HS-27A (cell line): ENCODE measurements at regions not wholly inside any gene's neighbourhood (a gene's known extent, or its start where the extent isn't known, plus 50 kb on each side); places are given as distances from the start of the nearest gene placed in this dataset.
"Not testable (repeated sequence)": the region's sequence is repeated elsewhere in the genome, so short reads cannot be mapped to it uniquely, and the experiment has no call there.

ENCODE experiments used
- DNase-seq: peaks from one replicate; pipeline ENCODE4 v3.0.0-alpha.2; 2012; ENCODE audit warnings: low read depth, missing footprints

GRCh38 chr4:12447451-12447850 lies 1018.8 kb upstream of the HS3ST1 start:
- no peak for DNase-seq

DNA sequence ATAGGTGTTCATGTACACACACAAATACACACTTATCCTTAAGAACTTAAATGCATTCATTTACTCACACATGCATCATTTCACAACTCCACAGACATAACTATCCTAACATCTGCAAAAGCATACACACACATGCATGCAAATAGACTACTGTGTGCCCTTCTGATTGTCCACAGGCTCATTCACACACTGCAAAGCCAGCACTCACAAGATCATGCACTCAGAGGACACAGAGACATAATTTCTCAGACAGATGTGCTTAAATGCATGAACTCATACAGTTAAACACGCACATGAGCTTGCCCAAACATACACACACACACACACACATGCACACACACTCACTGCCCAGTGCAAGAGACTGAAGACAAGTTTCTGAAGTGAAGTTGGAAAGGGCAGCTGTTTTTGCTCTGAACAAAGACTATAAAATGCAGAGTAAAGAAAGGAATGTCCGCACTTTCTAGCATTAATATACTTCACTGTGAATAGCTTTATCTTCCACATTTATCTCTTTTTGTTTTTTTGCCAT lies 1018.0 kb upstream of the HS3ST1 start:
- DNase-seq = no peak

DNA sequence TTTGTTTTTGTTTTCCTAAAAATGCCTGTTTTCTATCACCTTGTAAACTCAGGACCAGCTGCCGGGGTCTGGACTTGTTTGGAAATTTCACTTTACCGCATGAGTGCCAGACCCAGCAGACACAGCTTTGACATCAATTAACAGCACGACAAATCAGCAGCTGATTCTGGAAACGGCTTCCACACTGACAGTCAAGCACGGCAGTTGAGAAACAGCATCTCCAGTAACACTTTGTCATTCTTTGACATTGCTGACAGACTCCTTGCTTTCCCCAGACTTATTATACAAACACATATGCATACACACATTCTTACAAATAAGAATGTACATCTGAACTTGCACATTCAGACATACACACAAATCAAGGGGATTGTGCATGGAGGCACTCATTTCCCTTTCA lies 1017.6 kb upstream of the HS3ST1 start:
- DNase-seq = no peak

- no peak for DNase-seq
Measured at GRCh38 chr4:12445711-12446235, 1017.1 kb upstream of the HS3ST1 start.

- DNase-seq = no peak
Measured at GRCh38 chr4:12439633-12440305, 1011.1 kb upstream of the HS3ST1 start.

- not testable (repeated sequence) for DNase-seq
Measured at GRCh38 chr4:12431259-12431658, 1002.6 kb upstream of the HS3ST1 start.

GRCh38 chr4:12421364-12421763 lies 992.7 kb upstream of the HS3ST1 start:
- no peak for DNase-seq

- no peak for DNase-seq
Measured at GRCh38 chr4:12416755-12417154, 988.1 kb upstream of the HS3ST1 start.

GRCh38 chr4:12414181-12414812 lies 985.6 kb upstream of the HS3ST1 start:
- DNase-seq = no peak

DNA sequence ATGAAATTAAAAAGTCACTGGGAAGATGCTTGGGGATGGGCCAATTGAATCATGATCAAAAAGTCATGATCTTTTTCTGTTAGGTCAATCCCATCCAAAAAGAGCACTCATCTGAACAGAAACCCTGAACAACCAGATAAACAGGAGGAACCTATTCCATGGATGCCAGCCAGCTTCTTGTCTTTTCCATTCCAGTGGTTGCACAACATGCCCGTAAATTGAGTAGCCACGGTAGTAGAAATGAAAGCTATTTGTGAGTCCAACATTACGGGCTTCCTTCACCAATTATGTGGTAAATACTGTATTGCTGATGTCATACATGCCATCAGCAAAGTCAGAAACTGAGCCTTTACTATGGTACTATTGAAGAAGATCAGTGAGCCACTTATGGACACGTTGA lies 982.4 kb upstream of the HS3ST1 start:
- no peak for DNase-seq

DNA sequence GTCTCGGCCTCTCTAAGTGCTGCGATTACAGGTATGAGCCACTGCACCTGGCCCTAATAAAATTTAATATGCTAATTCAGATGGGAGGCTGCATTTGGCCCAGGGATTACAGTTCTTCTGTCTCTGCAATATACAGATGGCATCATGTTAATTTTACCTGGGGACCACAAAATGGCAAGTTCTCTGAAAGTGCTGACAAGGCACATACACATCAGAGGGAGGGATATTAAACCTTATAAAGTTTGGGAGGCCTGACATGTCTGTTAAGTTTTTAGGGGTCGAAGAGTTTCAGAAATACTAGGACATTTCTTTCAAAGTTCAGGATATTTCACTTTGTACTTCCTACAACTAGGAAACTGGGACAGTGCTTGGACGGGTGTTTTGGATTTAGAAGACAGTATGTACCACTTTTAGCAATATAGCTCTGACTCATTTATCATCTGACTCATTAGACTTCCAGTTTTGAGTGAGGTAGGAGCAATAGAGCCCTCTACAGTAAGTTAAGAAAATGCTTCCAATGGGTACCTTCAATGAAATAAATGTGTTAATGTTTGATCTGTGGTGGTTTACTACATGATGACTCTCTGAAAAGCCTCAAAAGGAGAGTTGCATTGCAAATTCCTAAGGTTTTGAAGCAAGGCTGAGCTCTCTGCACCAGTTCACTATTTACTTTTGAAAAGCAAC lies 981.0 kb upstream of the HS3ST1 start:
- DNase-seq = no peak

DNA sequence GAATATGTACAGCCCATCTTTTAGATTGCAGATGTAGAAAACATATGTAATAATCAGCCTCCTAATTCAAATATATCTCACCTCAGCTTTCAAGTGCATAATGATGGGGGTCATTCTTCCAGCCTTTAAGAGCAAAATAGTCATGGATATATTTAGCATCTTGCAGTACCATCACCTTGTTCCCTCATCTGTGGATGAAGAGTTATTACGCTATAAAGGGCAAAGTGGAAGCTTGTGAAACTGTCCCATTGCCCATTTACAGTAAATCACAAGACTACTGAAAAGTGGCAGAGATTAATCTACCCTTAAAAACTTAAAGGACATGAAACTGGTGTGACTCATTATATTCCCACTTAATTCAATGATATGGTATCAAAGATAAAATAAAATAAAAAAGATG lies 979.7 kb upstream of the HS3ST1 start:
- DNase-seq = no peak

GRCh38 chr4:12403175-12403574 lies 974.5 kb upstream of the HS3ST1 start:
- no peak for DNase-seq

GRCh38 chr4:12399781-12400180 lies 971.1 kb upstream of the HS3ST1 start:
- no peak for DNase-seq

GRCh38 chr4:12393631-12394262 lies 965.1 kb upstream of the HS3ST1 start:
- DNase-seq = no peak

DNA sequence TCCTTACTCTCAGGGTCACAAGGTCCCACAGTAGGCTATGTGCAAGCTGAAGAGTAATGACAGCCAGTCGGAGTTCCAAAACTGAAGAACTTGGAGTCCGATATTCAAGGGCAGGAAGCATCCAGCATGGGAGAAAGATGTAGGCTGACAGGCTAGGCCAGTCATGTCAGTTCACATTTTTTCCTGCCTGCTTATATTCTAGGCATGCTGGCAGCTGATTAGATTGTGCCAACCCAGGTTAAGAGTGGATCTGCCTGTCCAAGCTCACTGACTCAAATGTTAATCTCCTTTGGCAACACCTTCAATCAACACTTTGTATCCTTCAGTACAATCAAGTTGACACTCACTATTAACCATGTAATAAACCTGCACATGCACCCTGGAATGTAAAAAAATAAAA lies 960.9 kb upstream of the HS3ST1 start:
- DNase-seq = no peak

DNA sequence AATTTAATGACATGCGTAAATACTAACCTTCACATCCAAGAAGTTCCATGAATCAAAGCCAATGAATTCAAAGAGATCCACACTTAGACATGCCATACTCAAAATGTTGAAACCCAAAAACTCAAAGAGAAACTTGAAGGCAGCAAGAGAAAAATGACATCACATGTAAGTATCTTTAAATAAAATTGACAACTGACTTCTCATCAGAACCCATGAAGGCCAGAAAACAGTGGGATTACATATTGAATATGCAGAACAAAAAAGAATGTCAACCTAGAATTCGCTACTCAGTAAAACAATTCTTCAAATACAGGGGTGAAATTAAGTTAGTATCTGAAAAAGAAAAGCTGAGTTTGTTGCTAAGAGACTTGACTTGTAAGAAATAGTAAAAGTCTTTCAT lies 953.9 kb upstream of the HS3ST1 start:
- no peak for DNase-seq

DNA sequence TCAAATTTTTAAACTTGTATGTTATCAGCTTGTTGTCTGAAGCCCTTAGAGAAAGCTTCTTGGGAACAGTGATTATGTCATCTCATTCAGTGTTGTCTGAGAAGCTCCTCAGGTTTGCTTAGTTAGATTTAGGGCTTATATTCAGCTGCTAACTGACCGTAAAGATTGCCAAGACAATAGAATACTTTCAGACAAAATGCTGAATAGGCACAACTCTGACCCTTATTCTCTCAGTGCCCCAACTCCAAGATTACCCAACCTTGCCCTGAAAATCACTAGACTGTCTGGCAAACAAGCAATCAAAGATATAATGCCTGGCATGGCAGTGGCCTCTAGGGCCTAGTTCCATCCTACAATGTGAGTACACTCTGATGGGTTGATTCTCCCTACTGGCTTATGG lies 950.5 kb upstream of the HS3ST1 start:
- DNase-seq = no peak

DNA sequence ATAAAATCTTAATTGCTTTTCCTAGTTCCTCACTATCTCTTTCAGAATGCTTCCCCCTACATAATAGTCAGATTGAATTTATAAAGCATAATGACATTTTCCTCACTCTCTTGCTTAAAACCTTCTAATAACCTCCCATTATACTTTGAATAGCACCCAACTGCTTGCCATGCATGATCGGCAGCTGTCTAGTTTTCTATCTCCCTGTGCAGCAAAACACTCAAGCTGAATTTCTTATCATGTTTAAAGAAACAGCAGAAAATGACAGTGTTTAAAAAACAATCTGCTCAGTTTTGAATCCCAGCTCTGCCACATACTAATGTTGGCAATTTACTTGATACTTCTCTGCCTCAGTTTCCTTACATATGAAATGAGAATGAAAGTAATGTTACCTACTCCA lies 947.1 kb upstream of the HS3ST1 start:
- DNase-seq = no peak

DNA sequence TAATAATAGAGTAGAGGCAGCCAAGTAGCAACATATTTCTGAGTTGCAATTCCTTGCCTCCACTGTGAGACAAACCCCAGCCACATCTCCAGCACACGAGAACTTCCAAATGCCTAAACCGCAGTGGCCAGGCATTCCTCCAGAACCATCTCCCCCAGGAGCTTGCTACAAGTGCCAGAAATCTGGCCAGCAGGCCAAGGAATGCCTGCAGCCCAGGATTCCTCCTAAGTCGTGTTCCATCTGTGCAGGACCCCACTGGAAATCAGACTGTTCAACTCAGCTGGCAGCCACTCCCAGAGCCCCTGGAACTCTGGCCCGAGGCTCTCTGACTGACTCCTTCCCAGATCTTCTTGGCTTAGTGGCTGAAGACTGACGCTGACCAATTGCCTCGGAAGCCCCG lies 937.2 kb upstream of the HS3ST1 start:
- not testable (repeated sequence) for DNase-seq

DNA sequence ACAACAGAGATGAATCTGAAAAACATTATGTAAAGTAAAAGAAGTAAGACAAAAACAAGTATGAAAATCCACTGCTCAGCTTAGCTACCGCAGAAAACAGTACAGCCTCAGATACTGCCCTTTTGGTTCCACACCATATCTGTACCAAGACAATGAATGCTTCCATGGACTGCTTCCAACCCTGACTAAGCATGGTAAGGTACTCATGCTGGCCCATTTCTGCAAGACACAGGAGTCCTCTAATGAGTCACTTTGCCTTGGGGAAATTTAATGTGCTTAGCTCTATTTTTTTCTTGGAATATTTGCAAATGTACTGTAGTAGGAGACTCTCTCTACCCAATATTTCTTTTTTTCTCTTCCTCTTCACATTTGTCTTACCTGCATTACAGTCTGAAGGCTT lies 931.7 kb upstream of the HS3ST1 start:
- no peak for DNase-seq

DNA sequence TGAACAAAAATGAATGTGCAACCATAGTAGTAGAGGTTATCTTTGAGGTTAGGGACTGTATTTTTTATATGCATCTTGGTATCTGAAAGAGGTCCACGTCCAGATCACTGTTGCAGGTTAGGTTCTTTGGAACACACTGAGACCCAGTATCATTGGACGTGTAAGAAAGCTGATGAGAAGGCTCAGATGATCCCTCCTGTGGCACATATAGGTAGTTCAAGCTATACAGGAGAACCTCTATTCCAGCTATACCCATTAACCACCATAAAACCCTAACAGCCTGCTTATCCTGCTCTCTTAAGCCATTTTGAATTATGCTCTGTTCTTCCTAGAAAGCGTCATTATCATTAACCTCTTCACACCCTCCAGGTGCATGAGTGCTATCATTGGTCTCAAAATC lies 930.7 kb upstream of the HS3ST1 start:
- no peak for DNase-seq

DNA sequence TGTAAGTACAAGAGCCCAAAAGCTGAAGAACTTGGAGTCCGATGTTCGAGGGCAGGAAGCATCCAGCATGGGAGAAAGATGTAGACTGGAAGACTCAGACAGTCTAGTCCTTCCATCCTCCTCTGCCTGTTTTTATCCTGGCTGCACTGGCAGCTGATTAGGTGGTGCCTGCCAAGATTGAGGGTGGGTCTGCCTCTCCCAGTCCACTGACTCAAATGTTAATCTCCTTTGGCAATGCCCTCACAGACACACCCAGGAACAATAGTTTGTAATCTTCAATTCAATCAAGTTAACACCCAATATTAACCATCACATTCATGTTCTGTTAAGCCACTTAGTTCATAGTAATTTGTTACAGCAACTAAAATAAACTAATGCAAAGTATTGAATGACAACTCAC lies 904.4 kb upstream of the HS3ST1 start:
- not testable (repeated sequence) for DNase-seq
